NB4 (cell line): ENCODE measurements at regions not wholly inside any gene's neighbourhood (a gene's known extent, or its start where the extent isn't known, plus 50 kb on each side); places are given as distances from the start of the nearest gene placed in this dataset.

Experiments used
- DNase-seq: peaks from one replicate; pipeline ENCODE4 v3.0.0; 2010; ENCODE audit warnings: low read depth
- H3K4me3 ChIP-seq: one replicate; pipeline ENCODE4 v1.5.1; 2011; ENCODE audit warnings: mild to moderate bottlenecking, low read depth, low read length, moderate library complexity
- CTCF ChIP-seq: IDR thresholded peaks from one replicate; pipeline ENCODE4 v1.5.1; 2012; ENCODE audit warnings: low read depth, low read length
- MAX ChIP-seq: IDR thresholded peaks from 2 replicates; pipeline ENCODE4 v1.6.1; 2011; ENCODE audit warnings: low read depth, low read length
- MYC ChIP-seq: IDR thresholded peaks from 2 replicates; pipeline ENCODE4 v1.6.1; 2011; ENCODE audit warnings: low read depth, low read length
- POLR2A ChIP-seq: IDR thresholded peaks from 2 replicates; pipeline ENCODE4 v1.6.1; 2011; ENCODE audit warnings: mild to moderate bottlenecking; ENCODE audit not compliant: insufficient read length; ENCODE audit errors: extremely low read depth

GRCh38 chr12:13509740-13510139 is 313.2 kb downstream of the EMP1 start:
- TF ChIP-seq POLR2A (no peak), CTCF (no peak), MAX (no peak), MYC (no peak)
- H3K4me3 ChIP-seq, result no peak overlapping the region
- no peak for DNase-seq

- no peak overlapping the region for H3K4me3 ChIP-seq
- TF ChIP-seq CTCF, result no peak
- TF ChIP-seq POLR2A, result no peak
- TF ChIP-seq MAX, result no peak
- no peak for TF ChIP-seq MYC
- DNase-seq, result no peak
These were observed 309.1 kb downstream of the EMP1 start for GRCh38 chr12:13505636-13506035.

GRCh38 chr12:13505224-13505623 is 308.7 kb downstream of the EMP1 start:
- no peak for DNase-seq
- H3K4me3 ChIP-seq, result no peak overlapping the region
- no peak for TF ChIP-seq CTCF
- no peak for TF ChIP-seq MYC
- TF ChIP-seq MAX, result no peak
- TF ChIP-seq POLR2A, result no peak

GRCh38 chr12:13504736-13505135 is 308.2 kb downstream of the EMP1 start:
- DNase-seq, result no peak
- TF ChIP-seq POLR2A (no peak), MYC (no peak), CTCF (no peak), MAX (no peak)
- no peak overlapping the region for H3K4me3 ChIP-seq

- DNase-seq, result no peak
- no peak for TF ChIP-seq CTCF
- no peak for TF ChIP-seq MYC
- TF ChIP-seq MAX, result no peak
- TF ChIP-seq POLR2A, result no peak
- H3K4me3 ChIP-seq, result no peak overlapping the region
These were observed 307.5 kb downstream of the EMP1 start for GRCh38 chr12:13504074-13504473.

GRCh38 chr12:13503094-13503835 is 306.7 kb downstream of the EMP1 start:
- no peak overlapping the region for H3K4me3 ChIP-seq
- TF ChIP-seq POLR2A, result no peak
- DNase-seq, result no peak
